H1 (cell line): ENCODE measurements at regions not wholly inside any gene's neighbourhood (a gene's known extent, or its start where the extent isn't known, plus 50 kb on each side); places are given as distances from the start of the nearest gene placed in this dataset.

ENCODE experiments used
- CTCF ChIA-PET: fragments of 300-600 bp; sonication (Branson Sonifier 250); formaldehyde crosslinking; loops from one replicate; lab custom pipeline; 2021; ENCODE audit not compliant: partially characterized antibody; lab: Charles Lee
- POLR2A ChIA-PET: fragments of 300-600 bp; sonication (Branson Sonifier 250); formaldehyde crosslinking; loops from one replicate; lab custom pipeline; 2021; ENCODE audit warnings: inconsistent platforms; ENCODE audit not compliant: partially characterized antibody; lab: Charles Lee
- DNase-seq, 2 experiments: peaks; one replicate each; pipeline versions ENCODE4 v3.0.0 to v3.0.0-alpha.2; 2010 to 2022; ENCODE audit warnings: low spot score in 2 of 2, low read depth in 1 of 2, mixed read lengths in 1 of 2
- FAIRE-seq: peaks from 2 replicates; lab custom pipeline; 2011; peaks lifted over from hg19 to GRCh38; lab: Jason Lieb, UNC
- H2AFZ ChIP-seq: 2 replicates; pipeline ENCODE4 v1.8.1; 2012; ENCODE audit warnings: low read length, inconsistent platforms
- H2AK5ac ChIP-seq: 2 replicates; pipeline ENCODE4 v1.6.1; 2013; ENCODE audit warnings: low read depth, low read length
- H2BK120ac ChIP-seq: replicated peaks from 2 replicates; pipeline ENCODE3; 2013; ENCODE audit warnings: low read depth, low read length, inconsistent platforms
- H2BK12ac ChIP-seq: 2 replicates; pipeline ENCODE4 v1.6.1; 2013; ENCODE audit warnings: low read depth, low read length
- H2BK15ac ChIP-seq: 2 replicates; pipeline ENCODE4 v1.6.1; 2013; ENCODE audit warnings: low read length
- H2BK20ac ChIP-seq: 2 replicates; pipeline ENCODE4 v1.6.1; 2013; ENCODE audit warnings: low read length
- H2BK5ac ChIP-seq: 2 replicates; pipeline ENCODE4 v1.6.1; 2013; ENCODE audit warnings: low read depth, low read length
- H3K14ac ChIP-seq: 2 replicates; pipeline ENCODE4 v1.6.1; 2013; ENCODE audit warnings: inconsistent platforms; ENCODE audit not compliant: insufficient read length
- H3K18ac ChIP-seq: 2 replicates; pipeline ENCODE4 v1.6.1; 2013; ENCODE audit warnings: low read length; ENCODE audit errors: extremely low read depth
- H3K23ac ChIP-seq: 2 replicates; pipeline ENCODE4 v1.6.1; 2013; ENCODE audit warnings: inconsistent platforms; ENCODE audit not compliant: insufficient read length
- H3K23me2 ChIP-seq: 2 replicates; pipeline ENCODE4 v1.6.1; 2013; ENCODE audit warnings: low read depth, low read length
- H3K27ac ChIP-seq: 2 replicates; pipeline ENCODE4 v1.6.1; 2011; ENCODE audit warnings: low read depth, low read length, inconsistent platforms
- H3K27me3 ChIP-seq, 4 experiments: replicated peaks in 1 of 4; 1 replicate in 1 of 4; 2 replicates in 3 of 4; pipeline versions ENCODE4 v1.6.1 to v1.8.1; 2011 to 2013; ENCODE audit warnings: low read length in 3 of 4, mild to moderate bottlenecking in 3 of 4, inconsistent platforms in 2 of 4, mixed read lengths in 2 of 4, moderate library complexity in 1 of 4; ENCODE audit not compliant: control insufficient read depth in 3 of 4, insufficient read depth in 3 of 4; ENCODE audit errors: extremely low read depth in 1 of 4
- H3K36me3 ChIP-seq, 4 experiments: 2 replicates each; pipeline versions ENCODE4 v1.6.1 to v1.8.1; 2011 to 2013; ENCODE audit warnings: mild to moderate bottlenecking in 4 of 4, low read length in 3 of 4, moderate library complexity in 2 of 4, control low read depth in 1 of 4, inconsistent platforms in 1 of 4; ENCODE audit not compliant: insufficient read depth in 4 of 4, control insufficient read depth in 2 of 4
- H3K4ac ChIP-seq: replicated peaks from 2 replicates; pipeline ENCODE3; 2013; ENCODE audit warnings: low read length, low read depth, mixed read lengths, inconsistent platforms; ENCODE audit not compliant: insufficient read length
- H3K4me1 ChIP-seq, 4 experiments: replicated peaks in 1 of 4; 1 replicate in 1 of 4; 2 replicates in 3 of 4; pipeline versions ENCODE4 v1.6.1 to v1.8.1; 2011 to 2013; ENCODE audit warnings: low read length in 3 of 4, inconsistent platforms in 2 of 4, mixed read lengths in 1 of 4; ENCODE audit not compliant: insufficient read depth in 4 of 4, control insufficient read depth in 3 of 4
- H3K4me2 ChIP-seq, 2 experiments: 2 replicates each; pipeline versions ENCODE4 v1.6.1 to v1.8.1; 2011 to 2013; ENCODE audit warnings: low read depth in 2 of 2, low read length in 2 of 2, control low read depth in 1 of 2, inconsistent platforms in 1 of 2, mild to moderate bottlenecking in 1 of 2; ENCODE audit not compliant: insufficient read depth in 1 of 2
- H3K4me3 ChIP-seq, 4 experiments: fragments of 200-600, 300-600 bp in 1 of 4; sonication (generic), shearing (Covaris generic), sonication (Bioruptor Twin) in 1 of 4; 2 replicates each; pipeline versions ENCODE4 v1.5.1 to v1.8.1; 2011 to 2016; ENCODE audit warnings: low read length in 4 of 4, low read depth in 3 of 4, control low read depth in 2 of 4, inconsistent platforms in 2 of 4, mild to moderate bottlenecking in 2 of 4, mixed read lengths in 1 of 4, moderate library complexity in 1 of 4; ENCODE audit not compliant: insufficient read depth in 2 of 4; ENCODE audit errors: extremely low read depth in 1 of 4
- H3K56ac ChIP-seq: replicated peaks from 2 replicates; pipeline ENCODE3; 2013; ENCODE audit warnings: low read depth, mild to moderate bottlenecking, mixed read lengths, low read length, inconsistent platforms; ENCODE audit not compliant: insufficient read length
- H3K79me1 ChIP-seq: 2 replicates; pipeline ENCODE4 v1.6.1; 2013; ENCODE audit warnings: low read depth, low read length, control low read depth
- H3K79me2 ChIP-seq, 2 experiments: 2 replicates each; pipeline versions ENCODE4 v1.6.1 to v1.8.1; 2012 to 2013; ENCODE audit warnings: low read length in 2 of 2, mild to moderate bottlenecking in 2 of 2, inconsistent platforms in 1 of 2; ENCODE audit not compliant: insufficient read depth in 2 of 2, control insufficient read depth in 1 of 2
- H3K9ac ChIP-seq, 4 experiments: replicated peaks in 1 of 4; 1 replicate in 1 of 4; 2 replicates in 3 of 4; pipeline versions ENCODE4 v1.6.1 to v1.8.1; 2011 to 2013; ENCODE audit warnings: low read depth in 3 of 4, low read length in 3 of 4, control low read depth in 2 of 4, mild to moderate bottlenecking in 2 of 4, moderate library complexity in 2 of 4, inconsistent platforms in 1 of 4; ENCODE audit errors: extremely low read depth in 1 of 4
- H3K9me3 ChIP-seq, 2 experiments: 2 replicates each; pipeline versions ENCODE4 v1.6.1 to v1.8.1; 2012 to 2013; ENCODE audit warnings: mild to moderate bottlenecking in 2 of 2, moderate library complexity in 2 of 2, control low read depth in 1 of 2, inconsistent platforms in 1 of 2, low read depth in 1 of 2, low read length in 1 of 2, mixed read lengths in 1 of 2; ENCODE audit not compliant: insufficient read depth in 2 of 2
- H4K20me1 ChIP-seq, 2 experiments: replicated peaks in 1 of 2; 2 replicates each; pipeline versions ENCODE3 to v1.8.1; 2011 to 2013; ENCODE audit warnings: inconsistent platforms in 2 of 2, low read length in 2 of 2, mild to moderate bottlenecking in 1 of 2; ENCODE audit not compliant: insufficient read depth in 2 of 2, control insufficient read depth in 1 of 2
- H4K5ac ChIP-seq: 2 replicates; pipeline ENCODE4 v1.6.1; 2013; ENCODE audit warnings: low read length, low read depth, mixed read lengths, inconsistent platforms; ENCODE audit not compliant: insufficient read length
- H4K8ac ChIP-seq: 2 replicates; pipeline ENCODE4 v1.8.0; 2013; ENCODE audit warnings: mild to moderate bottlenecking, moderate library complexity, low read length, inconsistent platforms; ENCODE audit not compliant: insufficient read depth; ENCODE audit errors: extremely low read depth
- H4K91ac ChIP-seq: replicated peaks from 2 replicates; pipeline ENCODE3; 2013; ENCODE audit warnings: low read length, mixed read lengths, inconsistent platforms; ENCODE audit not compliant: insufficient read length
- GABPA ChIP-seq: IDR thresholded peaks from 2 replicates; pipeline ENCODE4 v1.6.1; 2011; ENCODE audit warnings: mild to moderate bottlenecking, low read length, moderate library complexity, borderline replicate concordance; ENCODE audit not compliant: insufficient read depth
- JUN ChIP-seq: IDR thresholded peaks from 2 replicates; pipeline ENCODE4 v1.6.1; 2011; ENCODE audit warnings: low read depth, mild to moderate bottlenecking, improper control_type of control experiment, low read length
- PHF8 ChIP-seq: fragments of 200-600 bp; sonication (generic); conservative IDR thresholded peaks from 2 replicates; pipeline ENCODE4 v1.7.1; 2012; ENCODE audit warnings: low read depth, mild to moderate bottlenecking, inconsistent platforms, low read length, moderate library complexity
- RFX5 ChIP-seq: IDR thresholded peaks from 2 replicates; pipeline ENCODE4 v1.6.1; 2011; ENCODE audit warnings: low read depth, low read length, improper control_type of control experiment, borderline replicate concordance
- TEAD4 ChIP-seq: IDR thresholded peaks from 2 replicates; pipeline ENCODE4 v1.6.1; 2012; ENCODE audit warnings: low read depth, low read length, inconsistent platforms, mixed read lengths
- YY1 ChIP-seq: IDR thresholded peaks from 2 replicates; pipeline ENCODE4 v1.6.1; 2011; ENCODE audit warnings: low read depth, mild to moderate bottlenecking, low read length
- WGBS, 2 experiments: shearing (Covaris generic) in 1 of 2; methylation state at CpG; one replicate each; pipeline versions ENCODE4 v1.1.6 to v1.1.7; 2013 to 2015; ENCODE audit warnings: low lambda C conversion rate in 2 of 2, mixed read lengths in 2 of 2, inconsistent platforms in 1 of 2, low coverage in 1 of 2, missing lambda C conversion rate in 1 of 2; ENCODE audit not compliant: insufficient replicate concordance in 2 of 2, insufficient coverage in 1 of 2, insufficient read length in 1 of 2; ENCODE audit errors: extremely low coverage in 1 of 2, missing lambda C conversion rate in 1 of 2; 5-methylcytosine and 5-hydroxymethylcytosine counted together

GRCh38 chr11:107078375-107078774 is 60.1 kb upstream of the GUCY1A2 start:
- Histone ChIP-seq H2BK5ac (no peak overlapping the region), H3K18ac (no peak overlapping the region), H3K4me2 (no peak overlapping the region), H4K5ac (no peak overlapping the region), H2AFZ (no peak overlapping the region), H3K23me2 (no peaks in the 10 kb centered on the region), H3K9me3 (peaks cover 9 to 15% of the 10 kb centered on the region in 2 experiments), H2BK12ac (no peak overlapping the region), H3K14ac (no peak overlapping the region), H3K9ac (no peak overlapping the region), H2BK15ac (no peak overlapping the region), H3K79me2 (no peaks in the 10 kb centered on the region), H3K56ac (no peak overlapping the region), H3K23ac (no peak overlapping the region), H2BK120ac (no peak overlapping the region), H3K27me3 (no peaks in the 10 kb centered on the region), H3K4me1 (no peaks in the 10 kb centered on the region), H3K4ac (no peak overlapping the region), H3K36me3 (no peaks in the 10 kb centered on the region; a peak in 1 of 8 replicates), H4K8ac (no peak overlapping the region), H2AK5ac (no peak overlapping the region), H4K91ac (no peak overlapping the region), H3K27ac (no peak overlapping the region), H2BK20ac (no peak overlapping the region), H4K20me1 (no peaks in the 10 kb centered on the region), H3K79me1 (no peaks in the 10 kb centered on the region), H3K4me3 (no peak overlapping the region)
- no peak for DNase-seq
- 81% methylated on average over 2 of the region's 2 CpGs; no CpG with 5 or more reads in 1 of the 2 experiments for WGBS, 2 experiments
- POLR2A ChIA-PET, result no interaction called here
- no peak for TF ChIP-seq PHF8
- no peak for TF ChIP-seq JUN
- TF ChIP-seq GABPA, result no peak
- no peak for TF ChIP-seq YY1
- TF ChIP-seq RFX5, result no peak
- TF ChIP-seq TEAD4, result no peak
- CTCF ChIA-PET, result no interaction called here
- FAIRE-seq, result no peak
